ENCODE measurements at regions not wholly inside any gene's neighbourhood (a gene's known extent, or its start where the extent isn't known, plus 50 kb on each side); places are given as distances from the start of the nearest gene placed in this dataset.

- DNase-seq (ENCODE audit: low read depth in 4 of 6, low spot score in 6 of 6), result no peak
- no peaks in the 10 kb centered on the region for H3K4me1 ChIP-seq (ENCODE audit: control insufficient read depth, insufficient read depth, low read length)
- WGBS (ENCODE audit: insufficient coverage), result no CpG with 5 or more reads among the region's 2 CpGs
- H3K9me3 ChIP-seq (ENCODE audit: control insufficient read depth, insufficient read depth, low read length), result peaks cover 1% of the 10 kb centered on the region
- H3K4me3 ChIP-seq (ENCODE audit: low read depth, low read length), result no peak overlapping the region
- H3K27me3 ChIP-seq (ENCODE audit: control insufficient read depth, insufficient read depth, low read length), result no peaks in the 10 kb centered on the region
- no peaks in the 10 kb centered on the region for H3K36me3 ChIP-seq (ENCODE audit: control insufficient read depth, insufficient read depth, low read length)
- H3K27ac ChIP-seq (ENCODE audit: low read depth, low read length), result no peak overlapping the region
Observed at GRCh38 chr13:80510686-80511085, 169.8 kb upstream of the SPRY2 start.

- Histone ChIP-seq H3K27ac (ENCODE audit: low read depth, low read length) (no peak overlapping the region), H3K4me1 (ENCODE audit: control insufficient read depth, insufficient read depth, low read length) (no peaks in the 10 kb centered on the region), H3K36me3 (ENCODE audit: control insufficient read depth, insufficient read depth, low read length) (no peaks in the 10 kb centered on the region), H3K27me3 (ENCODE audit: control insufficient read depth, insufficient read depth, low read length) (no peaks in the 10 kb centered on the region), H3K9me3 (ENCODE audit: control insufficient read depth, insufficient read depth, low read length) (peaks cover 1% of the 10 kb centered on the region), H3K4me3 (ENCODE audit: low read depth, low read length) (no peak overlapping the region)
- no peak for DNase-seq (ENCODE audit: low read depth in 4 of 6, low spot score in 6 of 6)
- WGBS (ENCODE audit: insufficient coverage), result 82% methylated on average over 2 of the region's 5 CpGs
Observed at GRCh38 chr13:80509264-80509663, 168.3 kb upstream of the SPRY2 start.

GRCh38 chr13:80508031-80508430 is 167.1 kb upstream of the SPRY2 start:
- H3K36me3 ChIP-seq (ENCODE audit: control insufficient read depth, insufficient read depth, low read length), result no peaks in the 10 kb centered on the region
- 93% methylated on average over 1 of the region's 1 CpG for WGBS (ENCODE audit: insufficient coverage)

GRCh38 chr13:80504453-80504852 is 163.5 kb upstream of the SPRY2 start:
- H3K36me3 ChIP-seq (ENCODE audit: control insufficient read depth, insufficient read depth, low read length), result no peaks in the 10 kb centered on the region
- no peaks in the 10 kb centered on the region for H3K27me3 ChIP-seq (ENCODE audit: control insufficient read depth, insufficient read depth, low read length)
- 100% methylated on average over 2 of the region's 4 CpGs for WGBS (ENCODE audit: insufficient coverage)
- no peak for DNase-seq (ENCODE audit: low read depth in 4 of 6, low spot score in 6 of 6)
- H3K9me3 ChIP-seq (ENCODE audit: control insufficient read depth, insufficient read depth, low read length), result peaks cover 1% of the 10 kb centered on the region
- no peak overlapping the region for H3K27ac ChIP-seq (ENCODE audit: low read depth, low read length)
- H3K4me3 ChIP-seq (ENCODE audit: low read depth, low read length), result no peak overlapping the region
- H3K4me1 ChIP-seq (ENCODE audit: control insufficient read depth, insufficient read depth, low read length), result no peaks in the 10 kb centered on the region

More at GRCh38 chr13:80508031-80508430, 167.1 kb upstream of the SPRY2 start:
- peaks cover 1% of the 10 kb centered on the region for H3K9me3 ChIP-seq (ENCODE audit: control insufficient read depth, insufficient read depth, low read length)
- no peak for DNase-seq (ENCODE audit: low read depth in 4 of 6, low spot score in 6 of 6)
- H3K27me3 ChIP-seq (ENCODE audit: control insufficient read depth, insufficient read depth, low read length), result no peaks in the 10 kb centered on the region
- H3K4me1 ChIP-seq (ENCODE audit: control insufficient read depth, insufficient read depth, low read length), result no peaks in the 10 kb centered on the region
- H3K4me3 ChIP-seq (ENCODE audit: low read depth, low read length), result no peak overlapping the region
- no peak overlapping the region for H3K27ac ChIP-seq (ENCODE audit: low read depth, low read length)

- peaks cover 1% of the 10 kb centered on the region for H3K9me3 ChIP-seq (ENCODE audit: control insufficient read depth, insufficient read depth, low read length)
- DNase-seq (ENCODE audit: low read depth in 4 of 6, low spot score in 6 of 6), result no peak
- H3K4me3 ChIP-seq (ENCODE audit: low read depth, low read length), result no peak overlapping the region
- H3K4me1 ChIP-seq (ENCODE audit: control insufficient read depth, insufficient read depth, low read length), result no peaks in the 10 kb centered on the region
- no peak overlapping the region for H3K27ac ChIP-seq (ENCODE audit: low read depth, low read length)
- H3K27me3 ChIP-seq (ENCODE audit: control insufficient read depth, insufficient read depth, low read length), result no peaks in the 10 kb centered on the region
- no peaks in the 10 kb centered on the region for H3K36me3 ChIP-seq (ENCODE audit: control insufficient read depth, insufficient read depth, low read length)
Observed at GRCh38 chr13:80502359-80502758, 161.4 kb upstream of the SPRY2 start.

- Histone ChIP-seq H3K27me3 (ENCODE audit: control insufficient read depth, insufficient read depth, low read length) (no peaks in the 10 kb centered on the region), H3K4me3 (ENCODE audit: low read depth, low read length) (no peak overlapping the region), H3K9me3 (ENCODE audit: control insufficient read depth, insufficient read depth, low read length) (peaks cover 1% of the 10 kb centered on the region), H3K27ac (ENCODE audit: low read depth, low read length) (no peak overlapping the region), H3K4me1 (ENCODE audit: control insufficient read depth, insufficient read depth, low read length) (no peaks in the 10 kb centered on the region), H3K36me3 (ENCODE audit: control insufficient read depth, insufficient read depth, low read length) (no peaks in the 10 kb centered on the region)
- no CpG with 5 or more reads among the region's 3 CpGs for WGBS (ENCODE audit: insufficient coverage)
- no peak for DNase-seq (ENCODE audit: low read depth in 4 of 6, low spot score in 6 of 6)
Observed at GRCh38 chr13:80501556-80501955, 160.6 kb upstream of the SPRY2 start.

GRCh38 chr13:80499536-80500290 is 158.8 kb upstream of the SPRY2 start:
- H3K27ac ChIP-seq (ENCODE audit: low read depth, low read length), result no peak overlapping the region
- DNase-seq (ENCODE audit: low read depth in 4 of 6, low spot score in 6 of 6), result no peak
- H3K36me3 ChIP-seq (ENCODE audit: control insufficient read depth, insufficient read depth, low read length), result no peaks in the 10 kb centered on the region
- no CpG with 5 or more reads among the region's 4 CpGs for WGBS (ENCODE audit: insufficient coverage)
- H3K4me3 ChIP-seq (ENCODE audit: low read depth, low read length), result no peak overlapping the region
- no peaks in the 10 kb centered on the region for H3K27me3 ChIP-seq (ENCODE audit: control insufficient read depth, insufficient read depth, low read length)
- H3K9me3 ChIP-seq (ENCODE audit: control insufficient read depth, insufficient read depth, low read length), result peaks cover 2% of the 10 kb centered on the region
- no peaks in the 10 kb centered on the region for H3K4me1 ChIP-seq (ENCODE audit: control insufficient read depth, insufficient read depth, low read length)

- Histone ChIP-seq H3K4me3 (ENCODE audit: low read depth, low read length) (no peak overlapping the region), H3K9me3 (ENCODE audit: control insufficient read depth, insufficient read depth, low read length) (peaks cover 2% of the 10 kb centered on the region), H3K27me3 (ENCODE audit: control insufficient read depth, insufficient read depth, low read length) (no peaks in the 10 kb centered on the region), H3K4me1 (ENCODE audit: control insufficient read depth, insufficient read depth, low read length) (no peaks in the 10 kb centered on the region), H3K27ac (ENCODE audit: low read depth, low read length) (no peak overlapping the region), H3K36me3 (ENCODE audit: control insufficient read depth, insufficient read depth, low read length) (no peaks in the 10 kb centered on the region)
- DNase-seq (ENCODE audit: low read depth in 4 of 6, low spot score in 6 of 6), result no peak
- no CpG with 5 or more reads among the region's 3 CpGs for WGBS (ENCODE audit: insufficient coverage)
Observed at GRCh38 chr13:80498433-80498832, 157.5 kb upstream of the SPRY2 start.

GRCh38 chr13:80497978-80498377 is 157.1 kb upstream of the SPRY2 start:
- Histone ChIP-seq H3K9me3 (ENCODE audit: control insufficient read depth, insufficient read depth, low read length) (peaks cover 2% of the 10 kb centered on the region), H3K4me1 (ENCODE audit: control insufficient read depth, insufficient read depth, low read length) (no peaks in the 10 kb centered on the region), H3K36me3 (ENCODE audit: control insufficient read depth, insufficient read depth, low read length) (no peaks in the 10 kb centered on the region), H3K27me3 (ENCODE audit: control insufficient read depth, insufficient read depth, low read length) (no peaks in the 10 kb centered on the region), H3K4me3 (ENCODE audit: low read depth, low read length) (no peak overlapping the region), H3K27ac (ENCODE audit: low read depth, low read length) (no peak overlapping the region)
- WGBS (ENCODE audit: insufficient coverage), result no CpG with 5 or more reads among the region's 3 CpGs
- DNase-seq (ENCODE audit: low read depth in 4 of 6, low spot score in 6 of 6), result no peak

- 63% methylated on average over 1 of the region's 1 CpG for WGBS (ENCODE audit: insufficient coverage)
- Histone ChIP-seq H3K9me3 (ENCODE audit: control insufficient read depth, insufficient read depth, low read length) (peaks cover 2% of the 10 kb centered on the region), H3K27me3 (ENCODE audit: control insufficient read depth, insufficient read depth, low read length) (no peaks in the 10 kb centered on the region), H3K27ac (ENCODE audit: low read depth, low read length) (no peak overlapping the region), H3K36me3 (ENCODE audit: control insufficient read depth, insufficient read depth, low read length) (no peaks in the 10 kb centered on the region), H3K4me1 (ENCODE audit: control insufficient read depth, insufficient read depth, low read length) (no peaks in the 10 kb centered on the region), H3K4me3 (ENCODE audit: low read depth, low read length) (no peak overlapping the region)
- no peak for DNase-seq (ENCODE audit: low read depth in 4 of 6, low spot score in 6 of 6)
Observed at GRCh38 chr13:80497439-80497838, 156.5 kb upstream of the SPRY2 start.
